Activated CD8-positive, alpha-beta memory T cell treated with anti-CD3 and anti-CD28 coated beads for 24 hours (primary cell): ENCODE measurements at regions not wholly inside any gene's neighbourhood (a gene's known extent, or its start where the extent isn't known, plus 50 kb on each side); places are given as distances from the start of the nearest gene placed in this dataset.

Experiments
- DNase-seq: peaks from one replicate; pipeline ENCODE4 v3.0.0-alpha.2; 2020

- DNase-seq, result no peak
Measured at GRCh38 chr4:10173754-10174749, 57.5 kb upstream of the WDR1 start.

GRCh38 chr4:10173037-10173753 is 56.6 kb upstream of the WDR1 start:
- DNase-seq, result no peak

GRCh38 chr4:10172278-10172921 is 55.8 kb upstream of the WDR1 start:
- no peak for DNase-seq

- no peak for DNase-seq
Measured at GRCh38 chr4:10171055-10171454, 54.5 kb upstream of the WDR1 start.

- DNase-seq, result no peak
Measured at GRCh38 chr4:10169839-10170387, 53.3 kb upstream of the WDR1 start.

GRCh38 chr4:10168151-10168550 is 51.6 kb upstream of the WDR1 start:
- DNase-seq, result no peak

GRCh38 chr4:10167201-10167600 is 50.6 kb upstream of the WDR1 start:
- DNase-seq, result no peak
